SK-N-SH treated with all-trans-retinoic acid at 6 μM for 48 hours (cell line): ENCODE measurements at regions not wholly inside any gene's neighbourhood (a gene's known extent, or its start where the extent isn't known, plus 50 kb on each side); places are given as distances from the start of the nearest gene placed in this dataset.

ENCODE experiments used
- ATAC-seq: fragments of 200-7000 bp; cut with Tn5 transposase; 3 replicates; pipeline ENCODE4 v1.9.1; 2020; ENCODE audit warnings: mild to moderate bottlenecking, moderate library complexity
- ARNTL ChIP-seq: fragments of 450-650 bp; formaldehyde crosslinking; IDR thresholded peaks from 2 replicates; pipeline ENCODE4 v1.5.0; 2020; ENCODE audit warnings: low read depth, mild to moderate bottlenecking, moderate library complexity, borderline replicate concordance
- BACH2 ChIP-seq: fragments of 250-450 bp; sonication (Bioruptor Pico); IDR thresholded peaks from 2 replicates; pipeline ENCODE4 v1.9.0; 2021; ENCODE audit warnings: mild to moderate bottlenecking, borderline replicate concordance
- CREB5 ChIP-seq: fragments of 250-450 bp; sonication (Bioruptor Pico); IDR thresholded peaks from 2 replicates; pipeline ENCODE4 v1.5.1; 2020; ENCODE audit warnings: low read depth, mild to moderate bottlenecking, moderate library complexity
- CSDC2 ChIP-seq: fragments of 250-450 bp; sonication (Bioruptor Pico); IDR thresholded peaks from 2 replicates; pipeline ENCODE4 v1.5.0; 2020; ENCODE audit warnings: mild to moderate bottlenecking, moderate library complexity
- CSRNP3 ChIP-seq: fragments of 250-450 bp; sonication (Bioruptor Pico); IDR thresholded peaks from 2 replicates; pipeline ENCODE4 v1.5.1; 2021; ENCODE audit warnings: mild to moderate bottlenecking, moderate library complexity
- ESRRG ChIP-seq: fragments of 250-450 bp; sonication (Bioruptor Pico); IDR thresholded peaks from 2 replicates; pipeline ENCODE4 v1.6.1; 2021; ENCODE audit warnings: mild to moderate bottlenecking
- GLIS3 ChIP-seq: fragments of 250-450 bp; sonication (Bioruptor Pico); IDR thresholded peaks from 2 replicates; pipeline ENCODE4 v1.5.0; 2020; ENCODE audit warnings: mild to moderate bottlenecking, moderate library complexity
- ISL1 ChIP-seq: fragments of 250-450 bp; sonication (Bioruptor Pico); IDR thresholded peaks from 2 replicates; pipeline ENCODE4 v2.1.2; 2022; ENCODE audit warnings: mild to moderate bottlenecking, moderate library complexity
- OSR1 ChIP-seq: fragments of 250-450 bp; sonication (Bioruptor Pico); IDR thresholded peaks from 2 replicates; pipeline ENCODE4 v1.8.0; 2022; ENCODE audit warnings: moderate library complexity, mild to moderate bottlenecking, inconsistent platforms
- PATZ1 ChIP-seq: fragments of 250-450 bp; sonication (Bioruptor Pico); IDR thresholded peaks from 2 replicates; pipeline ENCODE4 v1.8.0; 2020; ENCODE audit warnings: mild to moderate bottlenecking, moderate library complexity, borderline replicate concordance
- POU6F1 ChIP-seq: fragments of 250-450 bp; sonication (Bioruptor Pico); IDR thresholded peaks from 2 replicates; pipeline ENCODE4 v1.8.0; 2021; ENCODE audit warnings: low read depth, mild to moderate bottlenecking, moderate library complexity, borderline replicate concordance
- PPARA ChIP-seq: fragments of 250-450 bp; sonication (Bioruptor Pico); IDR thresholded peaks from 2 replicates; pipeline ENCODE4 v1.5.0; 2020; ENCODE audit warnings: mild to moderate bottlenecking, borderline replicate concordance
- SNAI2 ChIP-seq: fragments of 250-450 bp; sonication (Bioruptor Pico); IDR thresholded peaks from 2 replicates; pipeline ENCODE4 v1.5.0; 2020; ENCODE audit warnings: mild to moderate bottlenecking, moderate library complexity
- TCF4 ChIP-seq: fragments of 250-450 bp; sonication (Bioruptor Pico); IDR thresholded peaks from 2 replicates; pipeline ENCODE4 v1.8.0; 2021; ENCODE audit warnings: mild to moderate bottlenecking, moderate library complexity, borderline replicate concordance
- TOX ChIP-seq: fragments of 250-450 bp; sonication (Bioruptor Pico); IDR thresholded peaks from 2 replicates; pipeline ENCODE4 v1.8.0; 2021; ENCODE audit warnings: mild to moderate bottlenecking, moderate library complexity, borderline replicate concordance
- TSHZ2 ChIP-seq: fragments of 250-450 bp; sonication (Bioruptor Pico); IDR thresholded peaks from 2 replicates; pipeline ENCODE4 v1.5.0; 2020; ENCODE audit warnings: mild to moderate bottlenecking, moderate library complexity
- ZC3H10 ChIP-seq: fragments of 250-450 bp; sonication (Bioruptor Pico); IDR thresholded peaks from 2 replicates; pipeline ENCODE4 v1.5.1; 2021; ENCODE audit warnings: mild to moderate bottlenecking, moderate library complexity
- ZFP30 ChIP-seq: fragments of 450-650 bp; formaldehyde crosslinking; IDR thresholded peaks from 2 replicates; pipeline ENCODE4 v1.5.0; 2022; ENCODE audit warnings: mild to moderate bottlenecking, moderate library complexity
- ZNF565 ChIP-seq: fragments of 450-650 bp; formaldehyde crosslinking; conservative IDR thresholded peaks from 2 replicates; pipeline ENCODE4 v1.5.0; 2020; ENCODE audit warnings: low read depth, mild to moderate bottlenecking, moderate library complexity
- ZNF70 ChIP-seq: fragments of 450-650 bp; formaldehyde crosslinking; IDR thresholded peaks from 2 replicates; pipeline ENCODE4 v1.5.0; 2020; ENCODE audit warnings: mild to moderate bottlenecking, moderate library complexity
- ZNF8 ChIP-seq: fragments of 450-650 bp; formaldehyde crosslinking; IDR thresholded peaks from 2 replicates; pipeline ENCODE4 v1.5.0; 2020; ENCODE audit warnings: mild to moderate bottlenecking, moderate library complexity

- no peak for TF ChIP-seq SNAI2 (CRISPR knock-in tag)
- no peak for TF ChIP-seq ESRRG
- no peak for TF ChIP-seq TSHZ2 (CRISPR knock-in tag)
- no peak for TF ChIP-seq ZNF565 (CRISPR knock-in tag)
- TF ChIP-seq PATZ1 (CRISPR knock-in tag), result no peak
- TF ChIP-seq ZC3H10 (CRISPR knock-in tag), result no peak
- no peak for TF ChIP-seq CSRNP3 (CRISPR knock-in tag)
- no peak for TF ChIP-seq POU6F1 (CRISPR knock-in tag)
- no peak for ATAC-seq
These were observed 790.1 kb downstream of the PLOD2 start for GRCh38 chr3:145370870-145371269.

- TF ChIP-seq TCF4 (no peak), ISL1 (CRISPR knock-in tag) (no peak), GLIS3 (CRISPR knock-in tag) (no peak), CSDC2 (CRISPR knock-in tag) (no peak), PATZ1 (CRISPR knock-in tag) (no peak), ZFP30 (CRISPR knock-in tag) (no peak), POU6F1 (CRISPR knock-in tag) (no peak), ZNF8 (CRISPR knock-in tag) (no peak), TSHZ2 (CRISPR knock-in tag) (no peak), TOX (CRISPR knock-in tag) (no peak), BACH2 (no peak), ARNTL (CRISPR knock-in tag) (no peak), PPARA (CRISPR knock-in tag) (no peak), CREB5 (CRISPR knock-in tag) (no peak), OSR1 (CRISPR knock-in tag) (no peak), CSRNP3 (CRISPR knock-in tag) (no peak), ZNF70 (no peak), ZC3H10 (CRISPR knock-in tag) (no peak), ZNF565 (CRISPR knock-in tag) (no peak)
- ATAC-seq, result no peak
These were observed 783.7 kb downstream of the PLOD2 start for GRCh38 chr3:145377301-145377700.
